Glutamatergic neuron (in vitro differentiated cells): ENCODE measurements at regions not wholly inside any gene's neighbourhood (a gene's known extent, or its start where the extent isn't known, plus 50 kb on each side); places are given as distances from the start of the nearest gene placed in this dataset.

ENCODE experiments used
- DNase-seq: peaks from one replicate; pipeline ENCODE4 v3.0.0; 2022
- H3K27ac Mint-ChIP-seq: one replicate; pipeline ENCODE4 v1.8.0; 2020; ENCODE audit warnings: mild to moderate bottlenecking, mixed read lengths, inconsistent platforms; ENCODE audit not compliant: unreplicated experiment
- H3K27me3 Mint-ChIP-seq: one replicate; pipeline ENCODE4 v1.8.0; 2020; ENCODE audit warnings: mild to moderate bottlenecking, moderate library complexity, mixed read lengths, inconsistent platforms; ENCODE audit not compliant: unreplicated experiment
- H3K36me3 Mint-ChIP-seq: one replicate; pipeline ENCODE4 v1.8.0; 2020; ENCODE audit warnings: mild to moderate bottlenecking, mixed read lengths, inconsistent platforms; ENCODE audit not compliant: unreplicated experiment
- H3K4me1 Mint-ChIP-seq: one replicate; pipeline ENCODE4 v1.8.0; 2020; ENCODE audit warnings: mild to moderate bottlenecking, low read depth, mixed read lengths, inconsistent platforms; ENCODE audit not compliant: unreplicated experiment
- H3K4me3 Mint-ChIP-seq: one replicate; pipeline ENCODE4 v1.8.0; 2020; ENCODE audit warnings: mild to moderate bottlenecking, mixed read lengths, inconsistent platforms; ENCODE audit not compliant: unreplicated experiment
- H3K9me3 Mint-ChIP-seq: one replicate; pipeline ENCODE4 v1.8.0; 2020; ENCODE audit warnings: mild to moderate bottlenecking, moderate library complexity, mixed read lengths, inconsistent platforms; ENCODE audit not compliant: unreplicated experiment
- CTCF ChIP-seq: fragments of 200-600 bp; sonication (generic); IDR thresholded peaks from one replicate; pipeline ENCODE4 v1.5.0; 2021; ENCODE audit not compliant: partially characterized antibody, unreplicated experiment

DNA sequence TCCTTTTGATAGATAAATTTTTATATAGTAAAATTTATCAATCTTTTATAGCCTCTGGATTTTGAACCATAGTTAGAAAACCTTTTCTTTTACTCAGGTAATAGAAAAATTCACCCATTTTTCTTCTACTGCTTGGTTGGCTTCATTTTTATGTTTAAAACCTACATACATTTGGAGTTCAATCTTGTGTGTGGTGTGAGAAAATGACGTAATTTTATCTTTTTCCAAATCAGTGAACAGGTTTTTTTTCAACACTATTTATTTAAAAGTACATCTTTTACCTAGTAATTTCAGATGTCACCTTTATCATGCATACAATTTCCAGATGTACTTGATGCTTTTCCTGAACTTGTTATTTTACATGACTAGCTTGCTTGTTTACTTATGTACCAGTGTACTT is 200.2 kb downstream of the TRIM36 start:
- DNase-seq = no peak
- Mint-ChIP-seq H3K9me3 (no peaks in the 10 kb centered on the region), H3K4me3 (no peak overlapping the region), H3K27ac (no peak overlapping the region), H3K27me3 (no peaks in the 10 kb centered on the region), H3K4me1 (no peaks in the 10 kb centered on the region), H3K36me3 (no peaks in the 10 kb centered on the region)
- no peak for TF ChIP-seq CTCF

- no peaks in the 10 kb centered on the region for H3K27me3 Mint-ChIP-seq
- no peak overlapping the region for H3K27ac Mint-ChIP-seq
- no peak for TF ChIP-seq CTCF
- H3K4me3 Mint-ChIP-seq = no peak overlapping the region
- H3K9me3 Mint-ChIP-seq = no peaks in the 10 kb centered on the region
- DNase-seq = no peak
- no peaks in the 10 kb centered on the region for H3K4me1 Mint-ChIP-seq
- H3K36me3 Mint-ChIP-seq = no peaks in the 10 kb centered on the region
Measured at GRCh38 chr5:114957384-114957783, 212.3 kb downstream of the TRIM36 start.

GRCh38 chr5:114953565-114953964 is 216.1 kb downstream of the TRIM36 start:
- no peak overlapping the region for H3K27ac Mint-ChIP-seq
- no peak for TF ChIP-seq CTCF
- no peak for DNase-seq
- H3K27me3 Mint-ChIP-seq = no peaks in the 10 kb centered on the region
- H3K4me1 Mint-ChIP-seq = no peaks in the 10 kb centered on the region
- H3K36me3 Mint-ChIP-seq = no peaks in the 10 kb centered on the region
- H3K9me3 Mint-ChIP-seq = no peaks in the 10 kb centered on the region
- H3K4me3 Mint-ChIP-seq = no peak overlapping the region

DNA sequence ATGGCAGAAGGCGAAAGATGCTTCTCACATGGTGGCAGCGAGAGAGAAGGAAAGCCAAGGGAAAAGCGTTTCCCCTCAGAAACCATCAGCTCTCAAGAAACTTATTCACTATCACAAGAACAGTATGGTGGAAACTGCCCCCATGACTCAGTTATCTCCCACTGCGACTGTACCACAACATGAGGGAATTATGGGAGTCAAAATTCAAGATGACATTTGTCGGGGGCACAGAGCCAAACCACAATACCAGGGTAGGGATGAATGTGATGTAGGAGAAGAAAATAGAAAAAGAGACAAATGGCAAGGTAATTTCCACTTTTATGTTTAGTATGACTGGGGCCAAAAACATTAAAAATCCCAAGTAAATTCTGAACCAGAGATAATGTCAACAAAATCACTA is 216.8 kb downstream of the TRIM36 start:
- Mint-ChIP-seq H3K36me3 (no peaks in the 10 kb centered on the region), H3K4me3 (no peak overlapping the region), H3K9me3 (no peaks in the 10 kb centered on the region), H3K27me3 (no peaks in the 10 kb centered on the region), H3K4me1 (no peaks in the 10 kb centered on the region), H3K27ac (no peak overlapping the region)
- TF ChIP-seq CTCF = no peak
- DNase-seq = no peak

DNA sequence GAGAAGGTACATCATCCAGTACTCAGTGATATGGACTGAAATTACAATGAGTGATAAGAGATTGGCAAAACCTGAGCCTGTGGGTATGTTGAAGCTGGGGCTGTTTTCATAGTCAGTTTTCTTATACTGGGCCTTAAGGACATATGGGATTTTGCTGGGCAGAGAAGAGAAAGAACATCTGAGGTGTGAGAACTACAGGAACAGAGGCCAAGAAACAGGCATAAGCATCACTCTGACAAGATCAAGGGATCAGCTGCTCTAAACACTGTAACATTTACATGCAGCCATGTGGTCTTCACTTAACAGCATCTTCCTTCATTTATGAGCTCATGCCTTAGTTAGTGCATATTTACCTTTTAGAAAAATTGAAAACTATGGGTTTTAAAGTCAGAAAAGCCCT is 220.0 kb downstream of the TRIM36 start:
- DNase-seq = no peak
- H3K36me3 Mint-ChIP-seq = no peaks in the 10 kb centered on the region
- H3K4me1 Mint-ChIP-seq = no peaks in the 10 kb centered on the region
- H3K9me3 Mint-ChIP-seq = no peaks in the 10 kb centered on the region
- no peaks in the 10 kb centered on the region for H3K27me3 Mint-ChIP-seq
- TF ChIP-seq CTCF = no peak
- no peak overlapping the region for H3K4me3 Mint-ChIP-seq
- no peak overlapping the region for H3K27ac Mint-ChIP-seq
